Gastroesophageal sphincter (tissue), 3 donors: ENCODE measurements at regions not wholly inside any gene's neighbourhood (a gene's known extent, or its start where the extent isn't known, plus 50 kb on each side); places are given as distances from the start of the nearest gene placed in this dataset.

ENCODE experiments used
- CTCF ChIP-seq, 4 experiments: fragments of 200-600 bp in 2 of 4; fragments of 450-650 bp in 2 of 4; sonication (generic) in 1 of 4; IDR thresholded peaks; one replicate each; pipeline ENCODE4 v1.5.1; 2017 to 2019; ENCODE audit warnings: antibody characterized with exemption in 4 of 4, mild to moderate bottlenecking in 2 of 4, moderate library complexity in 2 of 4
- EP300 ChIP-seq: sonication (generic); formaldehyde crosslinking; IDR thresholded peaks from one replicate; pipeline ENCODE4 v1.6.1; 2017; ENCODE audit warnings: antibody characterized with exemption, mild to moderate bottlenecking
- POLR2A ChIP-seq, 2 donors: fragments of 450-650 bp; IDR thresholded peaks; one replicate each; pipeline ENCODE4 v1.6.1; 2017; ENCODE audit warnings: antibody characterized with exemption in 2 of 2, mild to moderate bottlenecking in 2 of 2, moderate library complexity in 1 of 2
- POLR2AphosphoS5 ChIP-seq: sonication (generic); formaldehyde crosslinking; IDR thresholded peaks from one replicate; pipeline ENCODE4 v1.6.1; 2017; ENCODE audit warnings: antibody characterized with exemption

DNA sequence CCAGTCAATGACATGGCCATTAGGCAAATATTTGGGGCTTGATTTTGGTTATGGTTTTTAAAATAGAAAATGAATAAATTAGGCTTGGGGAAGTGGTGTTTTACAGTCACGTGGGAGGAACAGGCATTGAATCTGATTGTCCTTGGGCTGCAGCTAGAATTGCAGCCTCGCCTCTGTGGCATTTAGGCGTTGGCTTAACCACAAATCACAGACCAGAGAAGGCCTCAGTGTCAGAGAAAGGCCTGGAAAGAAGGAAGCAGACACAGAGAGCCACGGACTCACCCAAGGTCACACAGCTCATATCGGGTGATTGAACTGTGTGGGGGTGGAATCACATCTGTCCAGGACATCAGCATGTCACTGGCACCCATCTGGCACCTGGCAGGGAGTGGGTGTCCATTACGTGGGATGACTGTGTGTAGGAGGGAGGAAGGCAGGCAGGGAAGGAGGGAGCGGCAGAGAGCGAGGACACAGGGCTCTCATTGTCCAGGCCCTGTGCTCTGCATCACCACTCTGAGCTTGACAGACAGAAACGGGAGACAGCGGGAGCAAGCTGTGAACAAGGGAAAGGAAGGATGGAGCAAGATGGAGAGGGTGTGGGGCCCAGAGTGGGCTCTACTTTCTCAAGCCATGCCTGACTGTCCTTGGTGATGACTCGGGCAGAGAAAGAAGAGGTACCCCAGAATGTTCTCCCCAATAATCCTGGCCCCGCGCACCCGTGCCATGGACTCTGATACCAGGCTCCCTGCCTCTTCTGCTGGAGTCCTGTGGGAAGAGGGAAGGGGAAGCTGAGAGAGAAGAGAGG, 186.4 kb downstream of the FAM43A start:
- TF ChIP-seq EP300 (no peak), CTCF (IDR thresholded peaks at IDR 0.05) (no peak), POLR2AphosphoS5 (no peak), POLR2A (IDR thresholded peaks at IDR 0.05) (no peak)
